GM21381 (cell line): ENCODE measurements at regions not wholly inside any gene's neighbourhood (a gene's known extent, or its start where the extent isn't known, plus 50 kb on each side); places are given as distances from the start of the nearest gene placed in this dataset.
"Not testable (repeated sequence)": the region's sequence is repeated elsewhere in the genome, so short reads cannot be mapped to it uniquely, and the experiment has no call there.

ENCODE experiments used
- ATAC-seq: cut with Tn5 transposase; IDR thresholded peaks from one replicate; pipeline ENCODE4 v1.9.1; 2021; ENCODE audit warnings: mild to moderate bottlenecking, moderate library complexity; ENCODE audit not compliant: unreplicated experiment

GRCh38 chr4:58871509-58871908 lies 1761.3 kb upstream of the IGFBP7 start:
- ATAC-seq, result no peak

- ATAC-seq, result no peak
These were observed 1738.8 kb upstream of the IGFBP7 start for GRCh38 chr4:58849026-58849425.

GRCh38 chr4:58843455-58843854 lies 1733.3 kb upstream of the IGFBP7 start:
- ATAC-seq, result no peak

- no peak for ATAC-seq
These were observed 1722.9 kb upstream of the IGFBP7 start for GRCh38 chr4:58833126-58833525.

- no peak for ATAC-seq
These were observed 1715.1 kb upstream of the IGFBP7 start for GRCh38 chr4:58825278-58825677.

GRCh38 chr4:58818560-58818959 lies 1708.4 kb upstream of the IGFBP7 start:
- not testable (repeated sequence) for ATAC-seq

- ATAC-seq, result no peak
These were observed 1699.8 kb upstream of the IGFBP7 start for GRCh38 chr4:58809948-58810347.

- ATAC-seq, result no peak
These were observed 1699.2 kb upstream of the IGFBP7 start for GRCh38 chr4:58809366-58809765.

GRCh38 chr4:58808817-58809216 lies 1698.6 kb upstream of the IGFBP7 start:
- ATAC-seq, result no peak

GRCh38 chr4:58807843-58808615 lies 1697.8 kb upstream of the IGFBP7 start:
- ATAC-seq, result no peak

GRCh38 chr4:58776627-58777026 lies 1666.4 kb upstream of the IGFBP7 start:
- ATAC-seq, result no peak

- ATAC-seq, result no peak
These were observed 1657.4 kb upstream of the IGFBP7 start for GRCh38 chr4:58767598-58767997.

GRCh38 chr4:58766763-58767162 lies 1656.6 kb upstream of the IGFBP7 start:
- ATAC-seq, result no peak

- ATAC-seq, result no peak
These were observed 1651.4 kb upstream of the IGFBP7 start for GRCh38 chr4:58761563-58761962.

- ATAC-seq, result no peak
These were observed 1650.6 kb upstream of the IGFBP7 start for GRCh38 chr4:58760737-58761136.

- no peak for ATAC-seq
These were observed 1649.9 kb upstream of the IGFBP7 start for GRCh38 chr4:58760100-58760499.

- no peak for ATAC-seq
These were observed 1639.0 kb upstream of the IGFBP7 start for GRCh38 chr4:58749206-58749605.

GRCh38 chr4:58740897-58741296 lies 1630.7 kb upstream of the IGFBP7 start:
- ATAC-seq, result no peak

- ATAC-seq, result no peak
These were observed 1629.1 kb upstream of the IGFBP7 start for GRCh38 chr4:58739275-58739674.

- no peak for ATAC-seq
These were observed 1628.2 kb upstream of the IGFBP7 start for GRCh38 chr4:58738375-58738774.

GRCh38 chr4:58734030-58734674 lies 1624.0 kb upstream of the IGFBP7 start:
- no peak for ATAC-seq

GRCh38 chr4:58732973-58733372 lies 1622.8 kb upstream of the IGFBP7 start:
- ATAC-seq, result no peak

GRCh38 chr4:58723954-58724353 lies 1613.8 kb upstream of the IGFBP7 start:
- ATAC-seq, result no peak
